ENCODE measurements at regions not wholly inside any gene's neighbourhood (a gene's known extent, or its start where the extent isn't known, plus 50 kb on each side); places are given as distances from the start of the nearest gene placed in this dataset.
"Not testable (repeated sequence)": the region's sequence is repeated elsewhere in the genome, so short reads cannot be mapped to it uniquely, and the experiment has no call there.

GRCh38 chr14:82805892-82806825, 1272.5 kb upstream of the SEL1L start:
- no peak for DNase-seq (ENCODE audit: low read depth in 2 of 2)

GRCh38 chr14:82811246-82811645, 1277.6 kb upstream of the SEL1L start:
- no peak for DNase-seq (ENCODE audit: low read depth in 2 of 2)

- DNase-seq (ENCODE audit: low read depth in 2 of 2) = not testable (repeated sequence)
Measured at GRCh38 chr14:82814339-82814738, 1280.7 kb upstream of the SEL1L start.

GRCh38 chr14:82830596-82830995, 1296.9 kb upstream of the SEL1L start:
- DNase-seq (ENCODE audit: low read depth in 2 of 2) = no peak

GRCh38 chr14:82836256-82836950, 1302.8 kb upstream of the SEL1L start:
- DNase-seq (ENCODE audit: low read depth in 2 of 2) = no peak

- no peak for DNase-seq (ENCODE audit: low read depth in 2 of 2)
Measured at GRCh38 chr14:82837611-82838140, 1304.0 kb upstream of the SEL1L start.

GRCh38 chr14:82850576-82850975, 1316.9 kb upstream of the SEL1L start:
- no peak for DNase-seq (ENCODE audit: low read depth in 2 of 2)

GRCh38 chr14:82854131-82854530, 1320.5 kb upstream of the SEL1L start:
- no peak for DNase-seq (ENCODE audit: low read depth in 2 of 2)

- no peak for DNase-seq (ENCODE audit: low read depth in 2 of 2)
Measured at GRCh38 chr14:82854901-82855300, 1321.2 kb upstream of the SEL1L start.

GRCh38 chr14:82855912-82856391, 1322.3 kb upstream of the SEL1L start:
- no peak for DNase-seq (ENCODE audit: low read depth in 2 of 2)

GRCh38 chr14:82861313-82861712, 1327.7 kb upstream of the SEL1L start:
- DNase-seq (ENCODE audit: low read depth in 2 of 2) = no peak

GRCh38 chr14:82872494-82872893, 1338.8 kb upstream of the SEL1L start:
- DNase-seq (ENCODE audit: low read depth in 2 of 2) = no peak

- no peak for DNase-seq (ENCODE audit: low read depth in 2 of 2)
Measured at GRCh38 chr14:82878951-82879350, 1345.3 kb upstream of the SEL1L start.

GRCh38 chr14:82879949-82880535, 1346.4 kb upstream of the SEL1L start:
- no peak for DNase-seq (ENCODE audit: low read depth in 2 of 2)

GRCh38 chr14:82886670-82887069, 1353.0 kb upstream of the SEL1L start:
- no peak for DNase-seq (ENCODE audit: low read depth in 2 of 2)

GRCh38 chr14:82889701-82890100, 1356.0 kb upstream of the SEL1L start:
- no peak for DNase-seq (ENCODE audit: low read depth in 2 of 2)

- DNase-seq (ENCODE audit: low read depth in 2 of 2) = no peak
Measured at GRCh38 chr14:82896476-82896875, 1362.8 kb upstream of the SEL1L start.

- no peak for DNase-seq (ENCODE audit: low read depth in 2 of 2)
Measured at GRCh38 chr14:82897469-82898308, 1364.0 kb upstream of the SEL1L start.

GRCh38 chr14:82905762-82906161, 1372.1 kb upstream of the SEL1L start:
- DNase-seq (ENCODE audit: low read depth in 2 of 2) = no peak

GRCh38 chr14:82911930-82912329, 1378.3 kb upstream of the SEL1L start:
- DNase-seq (ENCODE audit: low read depth in 2 of 2) = no peak

- no peak for DNase-seq (ENCODE audit: low read depth in 2 of 2)
Measured at GRCh38 chr14:82913396-82913795, 1379.7 kb upstream of the SEL1L start.

Measured in stimulated activated CD8-positive, alpha-beta memory T cell treated with anti-CD3 and anti-CD28 coated beads, Interleukin-2, amount 100 ng/mL, for 48 hours (primary cell).